CD4-positive, alpha-beta T cell (primary cell): ENCODE measurements at regions not wholly inside any gene's neighbourhood (a gene's known extent, or its start where the extent isn't known, plus 50 kb on each side); places are given as distances from the start of the nearest gene placed in this dataset.

Experiments
- ATAC-seq: fragments of 200-7000 bp; cut with Tn5 transposase; one replicate; pipeline ENCODE4 v1.10.0; 2022; ENCODE audit warnings: mild to moderate bottlenecking; ENCODE audit not compliant: poor library complexity
- CTCF ChIA-PET: fragments of 350-600 bp; sonication (Branson Sonifier 250); formaldehyde crosslinking; loops from one replicate; lab custom pipeline; 2021; ENCODE audit warnings: antibody characterized with exemption, inconsistent platforms; lab: Charles Lee
- POLR2A ChIA-PET: fragments of 350-600 bp; sonication (Branson Sonifier 250); formaldehyde crosslinking; loops from one replicate; lab custom pipeline; 2021; ENCODE audit warnings: antibody characterized with exemption, inconsistent platforms; lab: Charles Lee
- DNase-seq, 14 experiments: peaks; one replicate each; pipeline ENCODE4 v3.0.0-alpha.2; 2013 to 2020; ENCODE audit warnings: mixed read lengths in 2 of 14
- H3K27ac ChIP-seq, 2 donors: one replicate each; pipeline versions ENCODE4 v1.5.1 to v1.7.0; 2013; ENCODE audit warnings: low read length in 2 of 2, low read depth in 1 of 2, mild to moderate bottlenecking in 1 of 2
- H3K27me3 ChIP-seq, 2 experiments: 1 replicate in 1 of 2; 2 replicates in 1 of 2; pipeline versions ENCODE4 v1.6.1 to v1.7.0; 2013; ENCODE audit warnings: low read length in 2 of 2, control low read depth in 1 of 2, mild to moderate bottlenecking in 1 of 2, moderate library complexity in 1 of 2; ENCODE audit not compliant: insufficient read depth in 2 of 2, control insufficient read depth in 1 of 2
- H3K36me3 ChIP-seq: one replicate; pipeline ENCODE4 v1.6.1; 2013; ENCODE audit warnings: low read length, control low read depth; ENCODE audit not compliant: insufficient read depth
- H3K4me1 ChIP-seq: one replicate; pipeline ENCODE4 v1.6.1; 2013; ENCODE audit warnings: low read length, control low read depth; ENCODE audit not compliant: insufficient read depth
- H3K4me3 ChIP-seq: one replicate; pipeline ENCODE4 v1.5.1; 2013; ENCODE audit warnings: mild to moderate bottlenecking, low read length, moderate library complexity
- H3K9me3 ChIP-seq, 2 experiments: 1 replicate in 1 of 2; 2 replicates in 1 of 2; pipeline versions ENCODE4 v1.6.1 to v1.7.0; 2013; ENCODE audit warnings: low read length in 2 of 2, mild to moderate bottlenecking in 2 of 2, control low read depth in 1 of 2, moderate library complexity in 1 of 2; ENCODE audit not compliant: control insufficient read depth in 1 of 2, insufficient read depth in 1 of 2
- H3K27ac Mint-ChIP-seq: one replicate; pipeline ENCODE4 v1.8.0; 2020; ENCODE audit warnings: mixed read lengths
- H3K27me3 Mint-ChIP-seq: one replicate; pipeline ENCODE4 v1.8.0; 2021; ENCODE audit warnings: mixed read lengths
- H3K36me3 Mint-ChIP-seq: one replicate; pipeline ENCODE4 v1.8.0; 2021; ENCODE audit warnings: low read depth, mixed read lengths
- H3K4me1 Mint-ChIP-seq: one replicate; pipeline ENCODE4 v1.8.0; 2021; ENCODE audit warnings: low read depth, mixed read lengths
- H3K4me3 Mint-ChIP-seq: one replicate; pipeline ENCODE4 v1.8.0; 2020; ENCODE audit warnings: mild to moderate bottlenecking, mixed read lengths
- H3K9me3 Mint-ChIP-seq: one replicate; pipeline ENCODE4 v1.8.0; 2020; ENCODE audit warnings: mixed read lengths
- CTCF ChIP-seq: fragments of 200-600 bp; IDR thresholded peaks from one replicate; pipeline ENCODE4 v1.8.0; 2022; ENCODE audit warnings: antibody characterized with exemption, mild to moderate bottlenecking
- intact Hi-C, 2 experiments: fragments of 100-400 bp; cut with DNase I in 1 of 2; cut with micrococcal nuclease in 1 of 2; formaldehyde crosslinking; loops; one replicate each; pipeline versions ENCODE4 v1.15.1 to v1.9.0; 2023 to 2025; cut with DNase I, micrococcal nuclease

GRCh38 chr2:57515366-57515765 lies 531.2 kb upstream of the VRK2 start:
- H3K27me3 Mint-ChIP-seq, result no peaks in the 10 kb centered on the region
- no peak overlapping the region for H3K27ac Mint-ChIP-seq
- POLR2A ChIA-PET, result no interaction called here
- H3K27me3 ChIP-seq, result no peaks in the 10 kb centered on the region
- H3K4me1 Mint-ChIP-seq, result no peaks in the 10 kb centered on the region
- no peak for TF ChIP-seq CTCF
- no peak for ATAC-seq
- intact Hi-C loops, result loop anchor here (5.0 kb wide), 2 partner anchors 1333 to 1798 kb away; partner anchors contain the start of gene CCDC85A (in 1 of the 2)
- no peaks in the 10 kb centered on the region for H3K4me1 ChIP-seq
- no peaks in the 10 kb centered on the region for H3K36me3 ChIP-seq
- no peak overlapping the region for H3K4me3 ChIP-seq
- H3K9me3 Mint-ChIP-seq, result no peaks in the 10 kb centered on the region
- H3K9me3 ChIP-seq, result no peaks in the 10 kb centered on the region
- H3K4me3 Mint-ChIP-seq, result no peak overlapping the region
- H3K27ac ChIP-seq, result no peak overlapping the region
- CTCF ChIA-PET, result no interaction called here
- DNase-seq, result no peak
- no peaks in the 10 kb centered on the region for H3K36me3 Mint-ChIP-seq

GRCh38 chr2:57516698-57517340 lies 529.8 kb upstream of the VRK2 start:
- no peak overlapping the region for H3K27ac ChIP-seq
- CTCF ChIA-PET, result no interaction called here
- peak; percentile 32 for ATAC-seq
- peak; percentile 70 for TF ChIP-seq CTCF
- no peaks in the 10 kb centered on the region for H3K27me3 Mint-ChIP-seq
- H3K36me3 ChIP-seq, result no peaks in the 10 kb centered on the region
- no peaks in the 10 kb centered on the region for H3K9me3 ChIP-seq
- H3K36me3 Mint-ChIP-seq, result no peaks in the 10 kb centered on the region
- no peak overlapping the region for H3K4me3 ChIP-seq
- peak in 3 of 14 experiments; percentile 20 to 35 (median 25) for DNase-seq
- no peaks in the 10 kb centered on the region for H3K27me3 ChIP-seq
- H3K4me1 ChIP-seq, result no peaks in the 10 kb centered on the region
- no peak overlapping the region for H3K27ac Mint-ChIP-seq
- intact Hi-C loops, result loop anchor here (5.0 kb wide), 2 partner anchors 1335 to 1800 kb away; partner anchors contain the start of gene CCDC85A (in 1 of the 2)
- no peaks in the 10 kb centered on the region for H3K9me3 Mint-ChIP-seq
- H3K4me1 Mint-ChIP-seq, result no peaks in the 10 kb centered on the region
- no peak overlapping the region for H3K4me3 Mint-ChIP-seq
- POLR2A ChIA-PET, result no interaction called here

- no peak for DNase-seq
- Histone ChIP-seq H3K27me3 (no peaks in the 10 kb centered on the region), H3K9me3 (peaks cover 7 to 13% of the 10 kb centered on the region in 2 experiments), H3K4me1 (no peaks in the 10 kb centered on the region), H3K4me3 (no peak overlapping the region), H3K36me3 (no peaks in the 10 kb centered on the region), H3K27ac (no peak overlapping the region)
- TF ChIP-seq CTCF, result no peak
- no peak overlapping the region for H3K27ac Mint-ChIP-seq
- no peak for ATAC-seq
- CTCF ChIA-PET, result no interaction called here
- no peaks in the 10 kb centered on the region for H3K27me3 Mint-ChIP-seq
- POLR2A ChIA-PET, result no interaction called here
- peaks cover 3% of the 10 kb centered on the region for H3K9me3 Mint-ChIP-seq
- intact Hi-C loops, result no loop called here
- no peaks in the 10 kb centered on the region for H3K4me1 Mint-ChIP-seq
- H3K36me3 Mint-ChIP-seq, result no peaks in the 10 kb centered on the region
- H3K4me3 Mint-ChIP-seq, result no peak overlapping the region
These were observed 523.3 kb upstream of the VRK2 start for GRCh38 chr2:57523304-57523703.
